GM13977 (cell line): ENCODE measurements at regions not wholly inside any gene's neighbourhood (a gene's known extent, or its start where the extent isn't known, plus 50 kb on each side); places are given as distances from the start of the nearest gene placed in this dataset.
A peak's percentile ranks its signal among the peaks of the same experiment; 100 is the strongest.

ENCODE experiments used
- DNase-seq: peaks from one replicate; pipeline ENCODE4 v3.0.0; 2012; ENCODE audit warnings: low spot score
- in situ Hi-C: fragments of 300-500 bp; cut with MboI; formaldehyde crosslinking; loops from one replicate; pipeline ENCODE4 v1.12.0; 2022; ENCODE audit warnings: low sequenced_read_pairs, low pct_unique_long_range_greater_than_20kb, mixed read lengths, inconsistent platforms; ENCODE audit not compliant: unreplicated experiment
- TF ChIP-seq, protein P1 (sequence below): IDR thresholded peaks from 2 replicates; pipeline ENCODE4 v1.5.1; 2012; ENCODE audit warnings: mild to moderate bottlenecking, control low read depth; ENCODE audit not compliant: insufficient read depth; ENCODE audit errors: extremely low read depth, missing control alignments

DNA sequence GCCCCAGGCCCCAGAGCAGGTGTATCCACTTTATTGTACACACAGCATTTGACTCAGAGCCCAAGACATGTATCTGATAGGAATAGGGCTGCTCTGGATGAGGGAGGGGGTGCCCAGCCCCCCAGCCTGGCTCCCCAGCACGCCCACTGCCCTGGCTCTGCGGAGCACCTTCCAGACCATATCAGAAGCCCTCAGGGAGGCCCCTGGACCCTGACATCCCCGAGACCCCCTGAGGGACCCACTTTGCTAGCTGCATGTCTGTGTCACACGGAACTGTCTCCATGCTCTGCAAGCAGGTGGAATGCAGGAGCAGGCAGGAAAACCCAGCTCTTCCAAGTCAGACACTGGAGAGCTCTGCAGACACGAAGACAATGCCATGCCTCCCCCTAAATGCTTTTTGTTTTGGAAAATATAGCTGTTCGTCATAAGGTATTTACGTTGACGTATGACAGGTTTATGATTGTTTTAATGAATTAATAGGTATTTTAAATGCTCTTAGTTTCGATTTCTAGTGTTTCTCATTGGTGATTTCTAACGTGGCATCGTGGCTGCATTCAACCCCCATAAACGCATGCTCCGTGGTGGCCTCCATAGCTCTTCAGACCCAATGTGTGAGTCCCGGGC is 92.8 kb upstream of the INSIG1 start:
- in situ Hi-C loops = no loop called here
- TF ChIP-seq, protein P1, sequence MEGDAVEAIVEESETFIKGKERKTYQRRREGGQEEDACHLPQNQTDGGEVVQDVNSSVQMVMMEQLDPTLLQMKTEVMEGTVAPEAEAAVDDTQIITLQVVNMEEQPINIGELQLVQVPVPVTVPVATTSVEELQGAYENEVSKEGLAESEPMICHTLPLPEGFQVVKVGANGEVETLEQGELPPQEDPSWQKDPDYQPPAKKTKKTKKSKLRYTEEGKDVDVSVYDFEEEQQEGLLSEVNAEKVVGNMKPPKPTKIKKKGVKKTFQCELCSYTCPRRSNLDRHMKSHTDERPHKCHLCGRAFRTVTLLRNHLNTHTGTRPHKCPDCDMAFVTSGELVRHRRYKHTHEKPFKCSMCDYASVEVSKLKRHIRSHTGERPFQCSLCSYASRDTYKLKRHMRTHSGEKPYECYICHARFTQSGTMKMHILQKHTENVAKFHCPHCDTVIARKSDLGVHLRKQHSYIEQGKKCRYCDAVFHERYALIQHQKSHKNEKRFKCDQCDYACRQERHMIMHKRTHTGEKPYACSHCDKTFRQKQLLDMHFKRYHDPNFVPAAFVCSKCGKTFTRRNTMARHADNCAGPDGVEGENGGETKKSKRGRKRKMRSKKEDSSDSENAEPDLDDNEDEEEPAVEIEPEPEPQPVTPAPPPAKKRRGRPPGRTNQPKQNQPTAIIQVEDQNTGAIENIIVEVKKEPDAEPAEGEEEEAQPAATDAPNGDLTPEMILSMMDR = no peak
- no peak for DNase-seq

DNA sequence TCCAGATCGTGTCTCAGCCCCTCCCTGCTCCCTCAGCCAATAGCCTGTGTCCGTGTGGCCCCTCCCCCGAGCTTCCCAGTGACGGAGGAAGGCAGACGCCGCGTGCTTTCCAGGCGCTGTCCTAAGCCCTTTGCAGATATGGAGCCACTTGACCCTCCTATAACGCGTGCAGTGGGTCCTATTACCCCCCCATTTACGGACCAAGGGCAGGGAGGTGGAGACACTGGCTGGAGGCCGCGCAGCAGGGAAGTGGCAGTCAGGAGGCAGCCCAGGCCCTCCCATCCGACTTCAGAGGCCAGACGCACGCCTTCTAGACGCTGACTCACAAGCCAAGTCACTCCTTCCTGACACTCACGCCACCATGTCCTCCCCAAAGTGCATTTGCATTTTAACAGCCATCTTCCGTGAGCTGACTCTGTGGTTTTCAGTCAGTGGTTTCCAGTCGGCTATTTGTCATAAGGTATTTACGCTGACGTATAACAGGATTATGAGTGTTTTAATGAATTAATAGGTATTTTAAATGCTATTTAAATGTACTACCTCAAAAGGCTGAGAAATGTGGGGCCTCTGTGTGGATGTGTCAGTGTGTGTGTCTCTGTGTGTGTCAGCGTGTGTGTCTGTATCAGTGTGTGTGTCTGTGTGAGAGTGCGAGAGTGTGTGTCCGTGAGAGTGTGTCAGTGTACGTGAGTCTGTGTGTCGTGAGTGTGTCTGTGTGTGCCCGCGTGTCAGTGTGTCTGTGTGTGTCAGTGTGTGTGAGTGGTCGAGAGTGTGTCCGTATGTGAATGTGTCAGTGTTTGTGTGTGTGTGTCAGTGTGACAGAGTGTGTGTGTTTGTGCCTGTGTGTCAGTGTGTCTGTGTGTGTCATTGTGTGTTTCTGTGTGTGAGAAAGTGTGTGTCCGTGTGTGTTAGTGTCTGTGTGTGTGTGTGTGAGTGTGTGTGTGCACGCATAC is 92.0 kb upstream of the INSIG1 start:
- in situ Hi-C loops = no loop called here
- peak; percentile 91 for DNase-seq
- TF ChIP-seq, protein P1 = no peak

DNA sequence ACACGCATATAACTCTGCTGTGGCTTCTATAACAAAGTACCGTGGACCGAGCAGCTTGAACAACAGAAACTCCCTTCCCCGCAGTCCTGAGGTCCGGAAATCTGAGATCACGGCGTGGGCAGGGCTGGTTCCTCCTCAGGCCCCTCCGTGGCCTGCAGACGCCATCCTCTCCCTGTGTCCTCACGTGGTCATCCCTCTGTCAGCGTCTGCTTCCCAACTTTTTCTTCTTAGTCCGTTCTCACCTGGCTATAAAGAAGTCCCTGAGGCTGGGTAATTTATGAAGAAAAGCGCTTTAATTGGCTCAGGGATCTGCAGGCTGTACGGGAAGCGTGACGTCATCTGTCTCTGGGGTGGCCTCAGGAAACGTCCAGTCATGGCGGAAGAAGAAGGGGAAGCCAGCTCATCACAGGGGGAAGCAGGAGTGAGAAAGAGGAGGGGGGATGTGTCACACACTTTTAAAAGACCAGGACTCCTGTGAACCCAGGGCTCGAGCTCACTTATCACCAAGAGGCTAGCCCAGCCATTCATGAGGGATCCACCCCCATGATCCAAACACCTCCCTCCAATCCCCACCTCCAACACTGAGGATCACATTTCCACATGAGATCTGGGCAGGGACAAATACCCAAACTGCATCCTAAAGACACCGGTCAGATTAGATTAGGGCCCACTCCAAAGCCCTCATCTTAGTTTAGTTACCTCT is 91.2 kb upstream of the INSIG1 start:
- in situ Hi-C loops = no loop called here
- TF ChIP-seq, protein P1 = no peak
- peak; percentile 72 for DNase-seq

DNA sequence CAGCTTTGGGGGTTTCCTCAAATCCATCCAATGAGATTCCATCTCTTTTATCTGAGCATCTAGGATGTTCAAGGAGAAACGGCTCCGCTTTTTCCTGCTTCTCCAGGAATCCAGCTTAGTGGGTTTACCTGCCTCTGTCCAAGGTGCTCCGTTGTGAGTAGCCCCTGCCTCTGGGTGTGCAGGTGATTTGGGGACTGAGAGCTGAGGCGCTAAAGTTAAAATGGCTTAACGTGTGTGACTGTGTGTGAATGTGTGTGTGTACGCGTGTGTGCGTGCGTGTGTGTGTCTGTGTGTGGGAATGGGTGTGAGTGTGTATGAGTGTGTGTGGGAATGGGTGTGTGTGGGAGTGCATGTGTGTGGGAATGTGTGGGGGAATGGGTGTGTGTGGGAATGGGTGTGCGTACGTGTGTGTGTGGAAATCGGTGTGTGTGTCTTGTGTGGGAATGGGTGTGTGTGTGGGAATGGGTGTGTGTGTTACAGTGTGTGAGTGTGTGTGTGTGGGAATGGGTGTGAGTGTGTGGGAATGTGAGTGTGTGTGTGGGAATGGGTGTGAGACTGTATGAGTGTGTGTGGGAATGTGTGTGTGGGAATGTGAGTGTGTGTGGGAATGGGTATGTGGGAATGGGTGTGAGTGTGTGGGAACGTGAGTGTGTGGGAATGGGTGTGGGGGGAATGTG is 90.2 kb upstream of the INSIG1 start:
- TF ChIP-seq, protein P1 = no peak
- in situ Hi-C loops = no loop called here
- no peak for DNase-seq

DNA sequence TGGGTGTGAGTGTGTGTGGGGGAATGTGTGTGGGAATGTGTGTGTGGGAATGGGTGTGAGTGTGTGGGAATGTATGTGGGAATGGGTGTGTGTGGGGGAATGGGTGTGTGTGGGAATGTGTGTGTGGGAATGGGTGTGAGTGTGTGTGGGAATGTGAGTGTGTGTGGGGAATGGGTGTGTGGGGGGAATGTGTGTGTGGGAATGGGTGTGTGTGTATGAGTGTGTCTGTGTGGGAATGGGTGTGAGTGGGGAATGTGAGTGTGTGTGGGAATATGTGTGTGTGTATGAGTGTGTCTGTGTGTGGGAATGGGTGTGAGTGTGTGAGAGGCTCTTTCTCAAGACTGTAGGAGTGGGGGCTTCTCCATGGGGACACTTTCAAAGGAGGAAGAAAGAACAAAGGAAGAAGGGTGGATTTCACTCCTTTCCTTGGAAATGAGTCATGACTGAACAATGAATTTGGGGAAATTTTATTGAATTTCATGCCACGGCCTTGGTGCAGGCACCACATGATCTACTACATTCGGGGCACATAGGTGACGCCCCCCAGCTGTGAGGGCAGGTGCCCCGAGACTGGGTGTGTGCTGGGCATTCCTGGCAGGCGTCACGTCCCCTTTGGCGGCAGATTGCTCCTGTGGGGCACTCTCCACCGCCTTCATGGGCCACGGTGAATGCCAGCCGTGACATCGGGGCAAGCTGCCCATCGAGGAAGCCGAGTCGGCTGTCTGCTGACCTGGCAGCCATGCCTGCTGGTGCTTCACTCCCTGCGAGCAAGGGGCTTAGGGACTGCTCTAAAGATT is 88.8 kb upstream of the INSIG1 start:
- in situ Hi-C loops = no loop called here
- no peak for DNase-seq

More for the DNA sequence above, 88.8 kb upstream of the INSIG1 start:
- TF ChIP-seq, protein P1 = no peak
